HCT116 (cell line): ENCODE measurements at regions not wholly inside any gene's neighbourhood (a gene's known extent, or its start where the extent isn't known, plus 50 kb on each side); places are given as distances from the start of the nearest gene placed in this dataset.

Experiments
- ATAC-seq: fragments of 200-7000 bp; cut with Tn5 transposase; 2 replicates; pipeline ENCODE4 v1.9.1; 2020; ENCODE audit warnings: mild to moderate bottlenecking, moderate library complexity
- BruUV-seq: library from RNA; stranded (reverse); fragments of 400-500 nt; replicated peaks from 2 replicates; lab custom pipeline; 2021; lab: Mats Ljungman, UMichigan
- CTCF ChIA-PET: fragments of 300-600 bp; sonication (Branson Sonifier 250); formaldehyde crosslinking; loops from one replicate; lab custom pipeline; 2021; ENCODE audit warnings: antibody characterized with exemption; lab: Charles Lee
- POLR2A ChIA-PET: fragments of 300-600, 350-600 bp; sonication (Branson Sonifier 250); formaldehyde crosslinking; loops from one replicate; lab custom pipeline; 2021; ENCODE audit warnings: antibody characterized with exemption; lab: Charles Lee
- RAD21 ChIA-PET, 2 experiments: fragments of 300-600 bp; sonication (Branson Sonifier 250); formaldehyde crosslinking; loops; one replicate each; lab custom pipeline; 2023; ENCODE audit warnings: low total read pairs in 2 of 2; ENCODE audit not compliant: uncharacterized antibody in 2 of 2, unreplicated experiment in 2 of 2, low non-redundant PET in 1 of 2; lab: Charles Lee
- DNase-seq: peaks from one replicate; pipeline ENCODE4 v3.0.0-alpha.2; 2010; ENCODE audit warnings: low read depth, low spot score
- H2AFZ ChIP-seq: fragments of 200-600 bp; shearing (Covaris generic), sonication (generic); 2 replicates; pipeline ENCODE4 v1.6.1; 2017; ENCODE audit warnings: low read depth, mixed run types, mixed read lengths, antibody characterized with exemption, low read length; ENCODE audit not compliant: poor library complexity, severe bottlenecking
- H3K27ac ChIP-seq: 2 replicates; pipeline ENCODE4 v1.5.1; 2012; ENCODE audit warnings: low read depth, low read length
- H3K27me3 ChIP-seq: fragments of 200-600 bp; sonication (generic); 2 replicates; pipeline ENCODE4 v1.6.1; 2016; ENCODE audit warnings: mixed run types, low read length, mixed read lengths; ENCODE audit not compliant: insufficient read depth
- H3K36me3 ChIP-seq, 2 experiments: fragments of 200-500 bp in 1 of 2; fragments of 200-600 bp in 1 of 2; sonication (Bioruptor generic) in 1 of 2; sonication (generic) in 1 of 2; 2 replicates each; pipeline versions ENCODE4 v1.5.1 to v1.6.1; 2014 to 2016; ENCODE audit warnings: low read length in 2 of 2, inconsistent platforms in 1 of 2, mixed read lengths in 1 of 2, mixed run types in 1 of 2; ENCODE audit not compliant: insufficient read depth in 2 of 2, control insufficient read depth in 1 of 2
- H3K4me1 ChIP-seq, 2 experiments: fragments of 200-600 bp in 1 of 2; sonication (generic) in 1 of 2; 2 replicates each; pipeline versions ENCODE4 v1.5.1 to v1.6.1; 2012 to 2017; ENCODE audit warnings: low read length in 2 of 2, inconsistent platforms in 1 of 2, mild to moderate bottlenecking in 1 of 2, mixed read lengths in 1 of 2, mixed run types in 1 of 2, moderate library complexity in 1 of 2; ENCODE audit not compliant: insufficient read depth in 2 of 2, control insufficient read depth in 1 of 2
- H3K4me2 ChIP-seq: fragments of 200-600 bp; sonication (generic); 2 replicates; pipeline ENCODE4 v1.6.1; 2017; ENCODE audit warnings: mixed run types, low read length, mixed read lengths
- H3K4me3 ChIP-seq, 2 experiments: fragments of 200-600 bp in 1 of 2; sonication (generic) in 1 of 2; replicated peaks in 1 of 2; 2 replicates each; pipeline ENCODE4 v1.5.1; 2011 to 2016; ENCODE audit warnings: low read length in 2 of 2, control low read depth in 1 of 2, low read depth in 1 of 2, mild to moderate bottlenecking in 1 of 2, mixed read lengths in 1 of 2, mixed run types in 1 of 2
- H3K79me2 ChIP-seq: fragments of 200-600 bp; sonication (generic); 2 replicates; pipeline ENCODE4 v1.6.1; 2017; ENCODE audit warnings: mild to moderate bottlenecking, mixed run types, low read length, moderate library complexity, mixed read lengths; ENCODE audit not compliant: insufficient read depth
- H3K9ac ChIP-seq: fragments of 200-600 bp; sonication (generic); 2 replicates; pipeline ENCODE4 v1.6.1; 2016; ENCODE audit warnings: low read length, mixed read lengths
- H3K9me2 ChIP-seq: fragments of 200-600 bp; sonication (generic), shearing (Covaris generic); 2 replicates; pipeline ENCODE4 v1.6.1; 2017; ENCODE audit warnings: mixed run types, mild to moderate bottlenecking, moderate library complexity; ENCODE audit not compliant: insufficient read depth
- H3K9me3 ChIP-seq, 2 experiments: fragments of 200-500 bp in 1 of 2; fragments of 200-600 bp in 1 of 2; sonication (Bioruptor generic) in 1 of 2; sonication (generic) in 1 of 2; 2 replicates each; pipeline ENCODE4 v1.6.1; 2014 to 2017; ENCODE audit warnings: low read length in 2 of 2, mixed read lengths in 2 of 2, inconsistent platforms in 1 of 2, low read depth in 1 of 2, mild to moderate bottlenecking in 1 of 2, mixed run types in 1 of 2, moderate library complexity in 1 of 2; ENCODE audit not compliant: control insufficient read depth in 1 of 2, insufficient read depth in 1 of 2
- H4K20me1 ChIP-seq: fragments of 200-600 bp; sonication (generic), shearing (Covaris generic); 2 replicates; pipeline ENCODE4 v1.6.1; 2017; ENCODE audit warnings: mixed run types, mild to moderate bottlenecking, moderate library complexity; ENCODE audit not compliant: insufficient read depth
- CEBPB ChIP-seq: IDR thresholded peaks from 2 replicates; pipeline ENCODE4 v1.6.1; 2012; ENCODE audit warnings: low read depth
- EGR1 ChIP-seq: IDR thresholded peaks from 2 replicates; pipeline ENCODE4 v1.6.1; 2012; ENCODE audit warnings: low read depth
- EZH2 ChIP-seq: fragments of 200-600 bp; sonication (generic); IDR thresholded peaks from 2 replicates; pipeline ENCODE4 v1.6.1; 2017; ENCODE audit warnings: antibody characterized with exemption, mixed run types
- EZH2phosphoT487 ChIP-seq: fragments of 200-600 bp; IDR thresholded peaks from 2 replicates; pipeline ENCODE4 v1.6.1; 2018; ENCODE audit warnings: antibody characterized with exemption, borderline replicate concordance
- FOSL1 ChIP-seq: IDR thresholded peaks from 2 replicates; pipeline ENCODE4 v1.6.1; 2012; ENCODE audit warnings: low read depth
- JUND ChIP-seq: IDR thresholded peaks from 2 replicates; pipeline ENCODE4 v1.6.1; 2012
- POLR2A ChIP-seq: IDR thresholded peaks from 2 replicates; pipeline ENCODE4 v1.7.0; 2011; ENCODE audit warnings: borderline replicate concordance; ENCODE audit not compliant: insufficient read depth, insufficient read length; ENCODE audit errors: extremely low read depth
- RAD21 ChIP-seq: IDR thresholded peaks from 2 replicates; pipeline ENCODE4 v1.6.1; 2012; ENCODE audit warnings: low read depth, mild to moderate bottlenecking
- REST ChIP-seq: IDR thresholded peaks from 2 replicates; pipeline ENCODE4 v1.6.1; 2012; ENCODE audit warnings: low read depth
- SIN3A ChIP-seq: IDR thresholded peaks from 2 replicates; pipeline ENCODE4 v1.6.1; 2012; ENCODE audit warnings: low read depth
- SRF ChIP-seq: IDR thresholded peaks from 2 replicates; pipeline ENCODE4 v1.6.1; 2012; ENCODE audit warnings: low read depth
- TCF7L2 ChIP-seq: IDR thresholded peaks from 2 replicates; pipeline ENCODE4 v1.7.0; 2011; ENCODE audit warnings: borderline replicate concordance, inconsistent platforms; ENCODE audit not compliant: insufficient read depth, insufficient read length; ENCODE audit errors: extremely low read depth
- YY1 ChIP-seq: IDR thresholded peaks from 2 replicates; pipeline ENCODE4 v1.6.1; 2011; ENCODE audit warnings: low read length, low read depth, moderate library complexity, mild to moderate bottlenecking; ENCODE audit not compliant: insufficient replicate concordance; ENCODE audit errors: extremely low read depth
- ZNF274 ChIP-seq: fragments of 200-500 bp; sonication (Bioruptor generic); IDR thresholded peaks from 2 replicates; pipeline ENCODE4 v1.6.1; 2014; ENCODE audit warnings: mild to moderate bottlenecking, low read depth, low read length, inconsistent platforms
- intact Hi-C: fragments of 100-400 bp; cut with micrococcal nuclease; formaldehyde crosslinking; loops from 2 replicates; pipeline ENCODE4 v1.10.0; 2022
- TF ChIP-seq, protein P1 (sequence below): IDR thresholded peaks from 2 replicates; pipeline ENCODE4 v1.6.1; 2012
- TF ChIP-seq, protein P2 (sequence below), 3 experiments: fragments of 200-600 bp in 1 of 3; sonication (generic) in 1 of 3; IDR thresholded peaks in 2 of 3; conservative IDR thresholded peaks in 1 of 3; 2 replicates each; pipeline ENCODE4 v1.5.1; 2012 to 2017; ENCODE audit warnings: low read depth in 2 of 3, low read length in 2 of 3, antibody characterized with exemption in 1 of 3, borderline replicate concordance in 1 of 3, control low read depth in 1 of 3, mild to moderate bottlenecking in 1 of 3, mixed read lengths in 1 of 3, mixed run types in 1 of 3, moderate library complexity in 1 of 3; ENCODE audit not compliant: insufficient read depth in 1 of 3
- TF ChIP-seq, protein P3 (sequence below): IDR thresholded peaks from 2 replicates; pipeline ENCODE4 v1.6.1; 2011; ENCODE audit warnings: mild to moderate bottlenecking, low read length, moderate library complexity; ENCODE audit not compliant: insufficient replicate concordance; ENCODE audit errors: extremely low read depth

GRCh38 chr16:55184052-55184451 lies 140.0 kb upstream of the IRX6 start:
- intact Hi-C loops, result no loop called here
- H3K4me1 ChIP-seq, result no peaks in the 10 kb centered on the region
- no peaks in the 10 kb centered on the region for H3K9me3 ChIP-seq
- H3K27ac ChIP-seq, result no peak overlapping the region
- H3K27me3 ChIP-seq, result peaks cover 55% of the 10 kb centered on the region
- ChIA-PET POLR2A (no interaction called here), CTCF (no interaction called here), RAD21 (no interaction called here)
- ATAC-seq (no peak), DNase-seq (no peak)
- H4K20me1 ChIP-seq, result no peaks in the 10 kb centered on the region
- H3K36me3 ChIP-seq, result no peaks in the 10 kb centered on the region
- H3K4me3 ChIP-seq, result no peak overlapping the region
- H3K4me2 ChIP-seq, result no peak overlapping the region
- H3K9ac ChIP-seq, result no peak overlapping the region
- H2AFZ ChIP-seq, result no peak overlapping the region
- no TSS peak for BruUV-seq
- TF ChIP-seq EZH2 (no peak), POLR2A (no peak), SRF (no peak), TCF7L2 (no peak), YY1 (no peak), FOSL1 (no peak), EZH2phosphoT487 (no peak), ZNF274 (no peak), RAD21 (no peak), SIN3A (no peak), EGR1 (no peak), CEBPB (no peak), REST (no peak), JUND (no peak)
- TF ChIP-seq, protein P1, sequence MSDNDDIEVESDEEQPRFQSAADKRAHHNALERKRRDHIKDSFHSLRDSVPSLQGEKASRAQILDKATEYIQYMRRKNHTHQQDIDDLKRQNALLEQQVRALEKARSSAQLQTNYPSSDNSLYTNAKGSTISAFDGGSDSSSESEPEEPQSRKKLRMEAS, result no peak
- TF ChIP-seq, protein P2, sequence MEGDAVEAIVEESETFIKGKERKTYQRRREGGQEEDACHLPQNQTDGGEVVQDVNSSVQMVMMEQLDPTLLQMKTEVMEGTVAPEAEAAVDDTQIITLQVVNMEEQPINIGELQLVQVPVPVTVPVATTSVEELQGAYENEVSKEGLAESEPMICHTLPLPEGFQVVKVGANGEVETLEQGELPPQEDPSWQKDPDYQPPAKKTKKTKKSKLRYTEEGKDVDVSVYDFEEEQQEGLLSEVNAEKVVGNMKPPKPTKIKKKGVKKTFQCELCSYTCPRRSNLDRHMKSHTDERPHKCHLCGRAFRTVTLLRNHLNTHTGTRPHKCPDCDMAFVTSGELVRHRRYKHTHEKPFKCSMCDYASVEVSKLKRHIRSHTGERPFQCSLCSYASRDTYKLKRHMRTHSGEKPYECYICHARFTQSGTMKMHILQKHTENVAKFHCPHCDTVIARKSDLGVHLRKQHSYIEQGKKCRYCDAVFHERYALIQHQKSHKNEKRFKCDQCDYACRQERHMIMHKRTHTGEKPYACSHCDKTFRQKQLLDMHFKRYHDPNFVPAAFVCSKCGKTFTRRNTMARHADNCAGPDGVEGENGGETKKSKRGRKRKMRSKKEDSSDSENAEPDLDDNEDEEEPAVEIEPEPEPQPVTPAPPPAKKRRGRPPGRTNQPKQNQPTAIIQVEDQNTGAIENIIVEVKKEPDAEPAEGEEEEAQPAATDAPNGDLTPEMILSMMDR (IDR thresholded peaks at IDR 0.05 in 2 of 3, conservative IDR thresholded peaks at IDR 0.05 in 1 of 3; ENCODE audit: borderline replicate concordance in 1 of 3, insufficient read depth in 1 of 3, low read depth in 2 of 3, low read length in 2 of 3), result no peak
- TF ChIP-seq, protein P3, sequence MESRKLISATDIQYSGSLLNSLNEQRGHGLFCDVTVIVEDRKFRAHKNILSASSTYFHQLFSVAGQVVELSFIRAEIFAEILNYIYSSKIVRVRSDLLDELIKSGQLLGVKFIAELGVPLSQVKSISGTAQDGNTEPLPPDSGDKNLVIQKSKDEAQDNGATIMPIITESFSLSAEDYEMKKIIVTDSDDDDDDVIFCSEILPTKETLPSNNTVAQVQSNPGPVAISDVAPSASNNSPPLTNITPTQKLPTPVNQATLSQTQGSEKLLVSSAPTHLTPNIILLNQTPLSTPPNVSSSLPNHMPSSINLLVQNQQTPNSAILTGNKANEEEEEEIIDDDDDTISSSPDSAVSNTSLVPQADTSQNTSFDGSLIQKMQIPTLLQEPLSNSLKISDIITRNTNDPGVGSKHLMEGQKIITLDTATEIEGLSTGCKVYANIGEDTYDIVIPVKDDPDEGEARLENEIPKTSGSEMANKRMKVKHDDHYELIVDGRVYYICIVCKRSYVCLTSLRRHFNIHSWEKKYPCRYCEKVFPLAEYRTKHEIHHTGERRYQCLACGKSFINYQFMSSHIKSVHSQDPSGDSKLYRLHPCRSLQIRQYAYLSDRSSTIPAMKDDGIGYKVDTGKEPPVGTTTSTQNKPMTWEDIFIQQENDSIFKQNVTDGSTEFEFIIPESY, result no peak
- H3K9me2 ChIP-seq, result no peaks in the 10 kb centered on the region
- H3K79me2 ChIP-seq, result no peaks in the 10 kb centered on the region
